SK-N-SH treated with all-trans-retinoic acid at 6 μM for 48 hours (cell line): ENCODE measurements at regions not wholly inside any gene's neighbourhood (a gene's known extent, or its start where the extent isn't known, plus 50 kb on each side); places are given as distances from the start of the nearest gene placed in this dataset.

ENCODE experiments used
- ATAC-seq: fragments of 200-7000 bp; cut with Tn5 transposase; 3 replicates; pipeline ENCODE4 v1.9.1; 2020; ENCODE audit warnings: mild to moderate bottlenecking, moderate library complexity
- BACH2 ChIP-seq: fragments of 250-450 bp; sonication (Bioruptor Pico); IDR thresholded peaks from 2 replicates; pipeline ENCODE4 v1.9.0; 2021; ENCODE audit warnings: mild to moderate bottlenecking, borderline replicate concordance
- CSDC2 ChIP-seq: fragments of 250-450 bp; sonication (Bioruptor Pico); IDR thresholded peaks from 2 replicates; pipeline ENCODE4 v1.5.0; 2020; ENCODE audit warnings: mild to moderate bottlenecking, moderate library complexity
- CSRNP3 ChIP-seq: fragments of 250-450 bp; sonication (Bioruptor Pico); IDR thresholded peaks from 2 replicates; pipeline ENCODE4 v1.5.1; 2021; ENCODE audit warnings: mild to moderate bottlenecking, moderate library complexity
- ESRRG ChIP-seq: fragments of 250-450 bp; sonication (Bioruptor Pico); IDR thresholded peaks from 2 replicates; pipeline ENCODE4 v1.6.1; 2021; ENCODE audit warnings: mild to moderate bottlenecking
- GLIS3 ChIP-seq: fragments of 250-450 bp; sonication (Bioruptor Pico); IDR thresholded peaks from 2 replicates; pipeline ENCODE4 v1.5.0; 2020; ENCODE audit warnings: mild to moderate bottlenecking, moderate library complexity
- OSR1 ChIP-seq: fragments of 250-450 bp; sonication (Bioruptor Pico); IDR thresholded peaks from 2 replicates; pipeline ENCODE4 v1.8.0; 2022; ENCODE audit warnings: moderate library complexity, mild to moderate bottlenecking, inconsistent platforms
- PATZ1 ChIP-seq: fragments of 250-450 bp; sonication (Bioruptor Pico); IDR thresholded peaks from 2 replicates; pipeline ENCODE4 v1.8.0; 2020; ENCODE audit warnings: mild to moderate bottlenecking, moderate library complexity, borderline replicate concordance
- POU6F1 ChIP-seq: fragments of 250-450 bp; sonication (Bioruptor Pico); IDR thresholded peaks from 2 replicates; pipeline ENCODE4 v1.8.0; 2021; ENCODE audit warnings: low read depth, mild to moderate bottlenecking, moderate library complexity, borderline replicate concordance
- PPARA ChIP-seq: fragments of 250-450 bp; sonication (Bioruptor Pico); IDR thresholded peaks from 2 replicates; pipeline ENCODE4 v1.5.0; 2020; ENCODE audit warnings: mild to moderate bottlenecking, borderline replicate concordance
- SNAI2 ChIP-seq: fragments of 250-450 bp; sonication (Bioruptor Pico); IDR thresholded peaks from 2 replicates; pipeline ENCODE4 v1.5.0; 2020; ENCODE audit warnings: mild to moderate bottlenecking, moderate library complexity
- TCF4 ChIP-seq: fragments of 250-450 bp; sonication (Bioruptor Pico); IDR thresholded peaks from 2 replicates; pipeline ENCODE4 v1.8.0; 2021; ENCODE audit warnings: mild to moderate bottlenecking, moderate library complexity, borderline replicate concordance
- TOX ChIP-seq: fragments of 250-450 bp; sonication (Bioruptor Pico); IDR thresholded peaks from 2 replicates; pipeline ENCODE4 v1.8.0; 2021; ENCODE audit warnings: mild to moderate bottlenecking, moderate library complexity, borderline replicate concordance
- TSHZ2 ChIP-seq: fragments of 250-450 bp; sonication (Bioruptor Pico); IDR thresholded peaks from 2 replicates; pipeline ENCODE4 v1.5.0; 2020; ENCODE audit warnings: mild to moderate bottlenecking, moderate library complexity
- ZC3H10 ChIP-seq: fragments of 250-450 bp; sonication (Bioruptor Pico); IDR thresholded peaks from 2 replicates; pipeline ENCODE4 v1.5.1; 2021; ENCODE audit warnings: mild to moderate bottlenecking, moderate library complexity
- ZFP3 ChIP-seq: fragments of 250-450 bp; sonication (Bioruptor Pico); IDR thresholded peaks from 2 replicates; pipeline ENCODE4 v1.5.0; 2020; ENCODE audit warnings: mild to moderate bottlenecking, moderate library complexity
- ZFP30 ChIP-seq: fragments of 450-650 bp; formaldehyde crosslinking; IDR thresholded peaks from 2 replicates; pipeline ENCODE4 v1.5.0; 2022; ENCODE audit warnings: mild to moderate bottlenecking, moderate library complexity
- ZNF565 ChIP-seq: fragments of 450-650 bp; formaldehyde crosslinking; conservative IDR thresholded peaks from 2 replicates; pipeline ENCODE4 v1.5.0; 2020; ENCODE audit warnings: low read depth, mild to moderate bottlenecking, moderate library complexity
- ZNF70 ChIP-seq: fragments of 450-650 bp; formaldehyde crosslinking; IDR thresholded peaks from 2 replicates; pipeline ENCODE4 v1.5.0; 2020; ENCODE audit warnings: mild to moderate bottlenecking, moderate library complexity

GRCh38 chr9:27991221-27991620 is 417.9 kb upstream of the C9orf72 start:
- ATAC-seq, result no peak
- TF ChIP-seq TSHZ2 (CRISPR knock-in tag) (no peak), ZC3H10 (CRISPR knock-in tag) (no peak), POU6F1 (CRISPR knock-in tag) (no peak), TOX (CRISPR knock-in tag) (no peak), ESRRG (CRISPR knock-in tag) (no peak), CSDC2 (CRISPR knock-in tag) (no peak), PATZ1 (CRISPR knock-in tag) (no peak), GLIS3 (CRISPR knock-in tag) (no peak), OSR1 (CRISPR knock-in tag) (no peak), ZFP30 (CRISPR knock-in tag) (no peak), TCF4 (CRISPR knock-in tag) (no peak)

- no peak for TF ChIP-seq PPARA
- no peak for TF ChIP-seq ZFP30 (CRISPR knock-in tag)
- no peak for TF ChIP-seq CSRNP3
- no peak for TF ChIP-seq ZC3H10 (CRISPR knock-in tag)
- no peak for TF ChIP-seq POU6F1 (CRISPR knock-in tag)
- TF ChIP-seq CSDC2 (CRISPR knock-in tag), result no peak
- no peak for TF ChIP-seq ZFP3 (CRISPR knock-in tag)
- TF ChIP-seq BACH2 (CRISPR knock-in tag), result no peak
- no peak for TF ChIP-seq SNAI2
- TF ChIP-seq ZNF565, result no peak
- no peak for TF ChIP-seq PATZ1 (CRISPR knock-in tag)
- no peak for TF ChIP-seq ZNF70 (CRISPR knock-in tag)
- no peak for TF ChIP-seq ESRRG (CRISPR knock-in tag)
- TF ChIP-seq TSHZ2 (CRISPR knock-in tag), result no peak
- no peak for ATAC-seq
Measured at GRCh38 chr9:28001096-28001495, 427.8 kb upstream of the C9orf72 start.
